OCI-LY7 (cell line): ENCODE measurements at regions not wholly inside any gene's neighbourhood (a gene's known extent, or its start where the extent isn't known, plus 50 kb on each side); places are given as distances from the start of the nearest gene placed in this dataset.

Source experiments
- BruUV-seq: library from RNA; stranded (reverse); fragments of 400-500 nt; replicated peaks from 2 replicates; lab custom pipeline; 2021; lab: Mats Ljungman, UMichigan
- CTCF ChIA-PET: fragments of 300-600 bp; sonication (Branson Sonifier 250); formaldehyde crosslinking; loops from one replicate; lab custom pipeline; 2022; ENCODE audit warnings: antibody characterized with exemption; ENCODE audit not compliant: unreplicated experiment; lab: Charles Lee
- POLR2A ChIA-PET: fragments of 300-600 bp; sonication (Branson Sonifier 250); formaldehyde crosslinking; loops from one replicate; lab custom pipeline; 2022; ENCODE audit warnings: antibody characterized with exemption; lab: Charles Lee
- DNase-seq: peaks from one replicate; pipeline ENCODE4 v3.0.0-alpha.2; 2015; ENCODE audit warnings: low spot score
- H2AFZ ChIP-seq: fragments of 200-600 bp; sonication (generic), shearing (Covaris generic); 2 replicates; pipeline ENCODE4 v1.6.1; 2014; ENCODE audit warnings: mild to moderate bottlenecking, antibody characterized with exemption, low read length, moderate library complexity
- H3K27ac ChIP-seq: fragments of 200-600 bp; sonication (generic); 2 replicates; pipeline ENCODE4 v1.5.1; 2014; ENCODE audit warnings: mixed run types, low read depth, mild to moderate bottlenecking, moderate library complexity, low read length, inconsistent platforms; ENCODE audit not compliant: poor library complexity, severe bottlenecking
- H3K36me3 ChIP-seq: fragments of 200-600 bp; sonication (generic); 2 replicates; pipeline ENCODE4 v1.6.1; 2014; ENCODE audit warnings: mild to moderate bottlenecking, antibody characterized with exemption, low read length, moderate library complexity, mixed read lengths; ENCODE audit not compliant: insufficient read depth
- H3K4me1 ChIP-seq: fragments of 200-600 bp; sonication (generic); 2 replicates; pipeline ENCODE4 v1.5.1; 2014; ENCODE audit warnings: mild to moderate bottlenecking, low read length; ENCODE audit not compliant: insufficient read depth, poor library complexity, severe bottlenecking
- H3K4me2 ChIP-seq: fragments of 200-600 bp; sonication (generic); 2 replicates; pipeline ENCODE4 v1.6.1; 2014; ENCODE audit warnings: mild to moderate bottlenecking, low read length
- H3K4me3 ChIP-seq: fragments of 200-600 bp; sonication (generic); 2 replicates; pipeline ENCODE4 v1.5.1; 2014; ENCODE audit warnings: mild to moderate bottlenecking, low read depth, low read length; ENCODE audit not compliant: poor library complexity, severe bottlenecking
- H3K79me2 ChIP-seq: fragments of 200-600 bp; sonication (generic); 2 replicates; pipeline ENCODE4 v1.6.1; 2016; ENCODE audit warnings: low read depth, mild to moderate bottlenecking, low read length, moderate library complexity, mixed read lengths; ENCODE audit not compliant: insufficient read depth
- H3K9me2 ChIP-seq: fragments of 200-600 bp; sonication (generic); 2 replicates; pipeline ENCODE4 v1.6.1; 2016; ENCODE audit warnings: mild to moderate bottlenecking, low read length, mixed read lengths; ENCODE audit not compliant: insufficient read depth
- H3K9me3 ChIP-seq: fragments of 200-600 bp; sonication (generic); 2 replicates; pipeline ENCODE4 v1.6.1; 2014; ENCODE audit warnings: mild to moderate bottlenecking, mixed run types, low read length, mixed read lengths
- H4K20me1 ChIP-seq: fragments of 200-600 bp; sonication (generic); 2 replicates; pipeline ENCODE4 v1.6.1; 2014; ENCODE audit warnings: mild to moderate bottlenecking, antibody characterized with exemption, low read length, moderate library complexity, mixed read lengths; ENCODE audit not compliant: insufficient read depth
- EZH2phosphoT487 ChIP-seq: fragments of 200-600 bp; sonication (generic); IDR thresholded peaks from 2 replicates; pipeline ENCODE4 v1.6.1; 2018; ENCODE audit warnings: low read depth, borderline replicate concordance, mild to moderate bottlenecking, mixed run types, antibody characterized with exemption, low read length, moderate library complexity, mixed read lengths
- intact Hi-C: fragments of 100-400 bp; cut with micrococcal nuclease; formaldehyde crosslinking; loops from one replicate; pipeline ENCODE4 v1.10.0; 2022; ENCODE audit not compliant: unreplicated experiment
- TF ChIP-seq, protein P1 (sequence below): fragments of 200-600 bp; sonication (generic); conservative IDR thresholded peaks from 2 replicates; pipeline ENCODE4 v1.5.1; 2014; ENCODE audit warnings: mild to moderate bottlenecking, antibody characterized with exemption, low read length, moderate library complexity, mixed read lengths

DNA sequence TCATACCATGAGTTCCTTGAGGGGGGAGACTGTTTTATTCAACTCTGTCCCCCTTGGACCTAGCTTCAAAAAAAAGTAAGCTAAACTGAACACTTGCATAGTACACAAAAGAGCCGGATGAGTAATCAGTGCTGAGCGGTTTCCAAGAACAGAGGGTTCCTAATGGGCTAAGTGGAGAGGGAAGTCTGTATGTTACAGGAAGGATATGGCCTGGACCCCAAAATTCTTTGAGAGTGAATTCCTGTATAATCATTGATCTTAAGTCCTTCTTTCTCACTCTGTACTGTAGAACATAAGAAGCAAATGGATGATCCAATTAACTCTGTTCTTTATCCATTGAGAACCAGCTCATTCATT, 324.7 kb upstream of the CNR1 start:
- Histone ChIP-seq H4K20me1 (no peaks in the 10 kb centered on the region), H3K4me1 (peaks cover 26% of the 10 kb centered on the region), H3K4me2 (no peak overlapping the region), H3K9me3 (peaks cover 33% of the 10 kb centered on the region), H3K79me2 (no peaks in the 10 kb centered on the region), H3K4me3 (no peak overlapping the region), H3K36me3 (peaks cover 7% of the 10 kb centered on the region), H3K9me2 (no peaks in the 10 kb centered on the region), H3K27ac (no peak overlapping the region), H2AFZ (no peak overlapping the region)
- ChIA-PET POLR2A (interaction anchor here (0.6 to 1.6 kb wide), 4 partner anchors 9 to 691 kb away, joined by 3 to 4 read pairs (median 4); no protein-coding TSS in a partner anchor), CTCF (no interaction called here)
- no peak for DNase-seq
- intact Hi-C loops = loop anchor here (5.0 kb wide), 1 partner anchor 324 kb away; the partner anchor contains the start of gene CNR1
- BruUV-seq = no TSS peak
- TF ChIP-seq, protein P1, sequence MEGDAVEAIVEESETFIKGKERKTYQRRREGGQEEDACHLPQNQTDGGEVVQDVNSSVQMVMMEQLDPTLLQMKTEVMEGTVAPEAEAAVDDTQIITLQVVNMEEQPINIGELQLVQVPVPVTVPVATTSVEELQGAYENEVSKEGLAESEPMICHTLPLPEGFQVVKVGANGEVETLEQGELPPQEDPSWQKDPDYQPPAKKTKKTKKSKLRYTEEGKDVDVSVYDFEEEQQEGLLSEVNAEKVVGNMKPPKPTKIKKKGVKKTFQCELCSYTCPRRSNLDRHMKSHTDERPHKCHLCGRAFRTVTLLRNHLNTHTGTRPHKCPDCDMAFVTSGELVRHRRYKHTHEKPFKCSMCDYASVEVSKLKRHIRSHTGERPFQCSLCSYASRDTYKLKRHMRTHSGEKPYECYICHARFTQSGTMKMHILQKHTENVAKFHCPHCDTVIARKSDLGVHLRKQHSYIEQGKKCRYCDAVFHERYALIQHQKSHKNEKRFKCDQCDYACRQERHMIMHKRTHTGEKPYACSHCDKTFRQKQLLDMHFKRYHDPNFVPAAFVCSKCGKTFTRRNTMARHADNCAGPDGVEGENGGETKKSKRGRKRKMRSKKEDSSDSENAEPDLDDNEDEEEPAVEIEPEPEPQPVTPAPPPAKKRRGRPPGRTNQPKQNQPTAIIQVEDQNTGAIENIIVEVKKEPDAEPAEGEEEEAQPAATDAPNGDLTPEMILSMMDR = no peak
- TF ChIP-seq EZH2phosphoT487 = no peak

DNA sequence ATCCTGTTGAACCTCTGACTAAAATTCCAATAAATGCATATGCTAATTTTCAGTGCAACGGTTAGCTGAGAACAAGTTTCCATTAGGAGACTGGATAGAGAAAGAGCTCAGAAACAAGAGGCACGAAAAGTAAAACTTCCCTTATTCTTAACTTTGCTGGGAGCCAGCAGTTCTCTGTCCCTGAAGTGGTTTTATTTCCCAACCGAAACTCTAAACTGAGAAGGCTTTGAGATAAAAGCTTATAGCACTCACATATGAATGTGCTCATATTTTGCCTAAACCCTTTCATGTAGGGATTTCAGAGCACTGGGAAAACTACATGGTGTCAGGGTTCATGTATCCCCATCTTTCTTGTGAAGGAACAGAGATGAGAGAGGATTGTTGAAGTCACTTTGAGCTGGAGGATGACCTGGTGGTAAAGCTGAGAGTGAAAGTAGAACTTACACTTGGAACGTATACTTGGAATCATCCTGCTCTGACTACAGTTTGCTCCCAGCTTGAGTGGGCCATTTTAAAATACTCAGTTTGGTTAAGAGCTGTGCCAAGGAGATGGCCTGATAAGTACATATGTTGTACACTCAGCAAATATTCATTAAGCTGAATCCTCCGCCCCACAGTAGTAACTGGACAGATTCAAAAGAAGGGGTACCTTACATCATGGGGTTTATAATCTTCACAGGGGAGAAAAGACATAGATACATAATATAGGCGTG, 324.2 kb upstream of the CNR1 start:
- Histone ChIP-seq H3K79me2 (no peaks in the 10 kb centered on the region), H3K4me3 (no peak overlapping the region), H3K4me2 (no peak overlapping the region), H3K4me1 (peaks cover 21% of the 10 kb centered on the region), H3K9me3 (peaks cover 29% of the 10 kb centered on the region), H4K20me1 (no peaks in the 10 kb centered on the region), H3K9me2 (no peaks in the 10 kb centered on the region), H2AFZ (no peak overlapping the region), H3K27ac (no peak overlapping the region), H3K36me3 (peaks cover 7% of the 10 kb centered on the region)
- intact Hi-C loops = loop anchor here (5.0 kb wide), 1 partner anchor 323 kb away; the partner anchor contains the start of gene CNR1
- no peak for TF ChIP-seq EZH2phosphoT487
- TF ChIP-seq, protein P1 = no peak
- CTCF ChIA-PET = no interaction called here
- BruUV-seq = no TSS peak
- no peak for DNase-seq
- POLR2A ChIA-PET = interaction anchor here (0.5 to 1.6 kb wide), 6 partner anchors 8 to 1523 kb away, joined by 3 to 4 read pairs (median 4); no protein-coding TSS in a partner anchor

DNA sequence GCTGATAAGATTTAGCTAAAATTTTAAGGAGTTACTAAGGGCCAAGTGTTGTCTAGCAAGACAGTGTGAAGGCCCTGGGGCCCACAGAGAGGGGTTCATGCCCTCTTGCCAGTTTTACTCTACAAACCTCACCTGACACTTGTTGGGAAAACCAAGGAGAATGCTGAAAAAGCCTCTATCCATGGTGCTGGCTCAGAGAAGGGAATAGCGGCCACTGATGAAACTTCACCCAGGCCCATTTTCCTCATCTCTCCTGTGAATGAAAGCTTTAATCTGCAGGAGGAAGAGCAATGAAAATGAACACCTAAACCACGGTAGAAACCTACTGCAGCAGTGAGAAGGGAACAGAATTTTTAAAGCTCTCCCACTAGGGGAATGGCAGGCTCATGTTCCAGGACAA, 317.3 kb upstream of the CNR1 start:
- Histone ChIP-seq H4K20me1 (no peaks in the 10 kb centered on the region), H3K4me2 (peak overlapping the region; percentile 22), H3K27ac (peak overlapping the region; percentile 25), H3K4me1 (peaks cover 27% of the 10 kb centered on the region), H3K9me3 (peaks cover 19% of the 10 kb centered on the region), H3K4me3 (no peak overlapping the region), H3K36me3 (no peaks in the 10 kb centered on the region), H2AFZ (peak overlapping the region; percentile 26; the same call in 1 of the 2 replicates), H3K79me2 (no peaks in the 10 kb centered on the region), H3K9me2 (no peaks in the 10 kb centered on the region)
- DNase-seq = no peak
- BruUV-seq = no TSS peak
- ChIA-PET POLR2A (interaction anchor here (0.7 to 1.0 kb wide), 4 partner anchors 9 to 395 kb away, joined by 4 to 5 read pairs (median 4); no protein-coding TSS in a partner anchor), CTCF (no interaction called here)
- no peak for TF ChIP-seq EZH2phosphoT487
- TF ChIP-seq, protein P1 = no peak
- intact Hi-C loops = no loop called here
